NB4 (cell line): ENCODE measurements at regions not wholly inside any gene's neighbourhood (a gene's known extent, or its start where the extent isn't known, plus 50 kb on each side); places are given as distances from the start of the nearest gene placed in this dataset.

Source experiments
- DNase-seq: peaks from one replicate; pipeline ENCODE4 v3.0.0; 2010; ENCODE audit warnings: low read depth
- H3K4me3 ChIP-seq: one replicate; pipeline ENCODE4 v1.5.1; 2011; ENCODE audit warnings: mild to moderate bottlenecking, low read depth, low read length, moderate library complexity
- CTCF ChIP-seq: IDR thresholded peaks from one replicate; pipeline ENCODE4 v1.5.1; 2012; ENCODE audit warnings: low read depth, low read length
- MYC ChIP-seq: IDR thresholded peaks from 2 replicates; pipeline ENCODE4 v1.6.1; 2011; ENCODE audit warnings: low read depth, low read length
- POLR2A ChIP-seq: IDR thresholded peaks from 2 replicates; pipeline ENCODE4 v1.6.1; 2011; ENCODE audit warnings: mild to moderate bottlenecking; ENCODE audit not compliant: insufficient read length; ENCODE audit errors: extremely low read depth
- TF ChIP-seq, protein P1 (sequence below): IDR thresholded peaks from 2 replicates; pipeline ENCODE4 v1.6.1; 2011; ENCODE audit warnings: low read depth, low read length

GRCh38 chr15:87731630-87732029, 524.9 kb downstream of the NTRK3 start:
- H3K4me3 ChIP-seq = no peak overlapping the region
- TF ChIP-seq CTCF (no peak), MYC (no peak), POLR2A (no peak)
- TF ChIP-seq, protein P1, sequence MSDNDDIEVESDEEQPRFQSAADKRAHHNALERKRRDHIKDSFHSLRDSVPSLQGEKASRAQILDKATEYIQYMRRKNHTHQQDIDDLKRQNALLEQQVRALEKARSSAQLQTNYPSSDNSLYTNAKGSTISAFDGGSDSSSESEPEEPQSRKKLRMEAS = no peak
- no peak for DNase-seq

DNA sequence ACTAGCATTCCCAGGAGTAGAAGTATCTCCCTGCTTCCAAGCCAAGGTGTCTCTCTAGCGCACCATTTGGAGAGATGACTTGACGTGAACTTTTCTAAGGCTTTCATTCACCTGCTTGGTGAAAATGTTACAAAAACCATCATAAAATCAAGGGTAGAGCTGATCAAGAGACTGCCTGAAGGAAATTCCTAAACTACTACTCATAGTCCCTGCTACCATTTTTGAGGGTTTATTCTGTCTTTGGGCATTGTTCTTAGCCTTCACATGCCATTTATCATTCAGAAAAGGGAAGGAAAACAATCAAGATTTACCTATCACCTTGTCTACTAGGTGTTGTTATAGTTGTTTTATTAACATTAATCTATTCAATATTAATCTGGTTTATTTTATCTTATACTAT, 525.8 kb downstream of the NTRK3 start:
- DNase-seq = no peak
- TF ChIP-seq CTCF (no peak), POLR2A (no peak), MYC (no peak)
- TF ChIP-seq, protein P1 = no peak
- H3K4me3 ChIP-seq = no peak overlapping the region

- H3K4me3 ChIP-seq = no peak overlapping the region
- TF ChIP-seq, protein P1 = no peak
- TF ChIP-seq POLR2A = no peak
- no peak for TF ChIP-seq MYC
- TF ChIP-seq CTCF = no peak
- no peak for DNase-seq
These were observed 527.5 kb downstream of the NTRK3 start for GRCh38 chr15:87728998-87729397.

GRCh38 chr15:87727073-87727472, 529.5 kb downstream of the NTRK3 start:
- TF ChIP-seq MYC = no peak
- TF ChIP-seq, protein P1 = no peak
- no peak for TF ChIP-seq POLR2A
- TF ChIP-seq CTCF = no peak
- no peak for DNase-seq

DNA sequence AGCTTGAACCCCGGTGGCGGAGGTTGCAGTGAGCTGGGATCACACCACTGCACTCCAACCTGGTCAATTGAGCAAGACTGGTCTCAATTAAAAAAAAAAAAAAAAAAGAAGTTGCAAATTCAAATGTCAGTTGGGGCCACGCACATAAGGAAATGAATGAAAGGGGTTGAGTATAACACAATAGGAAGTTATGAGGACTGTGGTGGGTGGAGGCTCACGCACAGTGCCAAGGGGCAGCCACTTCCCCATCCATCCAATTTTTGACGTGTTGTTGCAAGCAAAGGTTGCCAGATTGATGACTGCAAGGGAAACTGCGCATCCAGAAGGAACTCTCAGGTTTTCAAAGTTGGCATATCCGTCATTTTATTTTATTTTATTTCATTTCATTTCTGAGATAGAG, 532.2 kb downstream of the NTRK3 start:
- no peak overlapping the region for H3K4me3 ChIP-seq
- peak; percentile 26 for DNase-seq
- TF ChIP-seq CTCF = no peak
- TF ChIP-seq, protein P1 = no peak
- TF ChIP-seq POLR2A = no peak
- TF ChIP-seq MYC = no peak

More at GRCh38 chr15:87727073-87727472, 529.5 kb downstream of the NTRK3 start:
- no peak overlapping the region for H3K4me3 ChIP-seq
